Vagina (tissue), 2 donors: ENCODE measurements at regions not wholly inside any gene's neighbourhood (a gene's known extent, or its start where the extent isn't known, plus 50 kb on each side); places are given as distances from the start of the nearest gene placed in this dataset.

ENCODE experiments used
- DNase-seq, 2 donors: peaks; one replicate each; pipeline ENCODE4 v3.0.0-alpha.2; 2017; ENCODE audit errors: extremely low spot score in 2 of 2
- H3K27ac ChIP-seq: fragments of 200-600 bp; sonication (generic); one replicate; pipeline ENCODE4 v1.5.1; 2019
- H3K27me3 ChIP-seq: fragments of 200-600 bp; sonication (generic); one replicate; pipeline ENCODE4 v1.5.1; 2019
- H3K36me3 ChIP-seq, 2 donors: fragments of 200-600 bp; sonication (generic); one replicate each; pipeline ENCODE4 v1.5.1; 2017 to 2019
- H3K4me1 ChIP-seq: fragments of 200-600 bp; sonication (generic); one replicate; pipeline ENCODE4 v1.5.1; 2019
- H3K4me3 ChIP-seq, 2 donors: fragments of 200-600 bp; sonication (generic); 1 replicate in 1 of 2; 2 replicates in 1 of 2; pipeline ENCODE4 v1.5.1; 2016 to 2019
- H3K9me3 ChIP-seq: fragments of 200-600 bp; sonication (generic); one replicate; pipeline ENCODE4 v1.5.1; 2019
- POLR2A ChIP-seq, 2 donors: fragments of 450-650 bp; IDR thresholded peaks; one replicate each; pipeline ENCODE4 v1.6.1; 2017; ENCODE audit warnings: antibody characterized with exemption in 2 of 2, mild to moderate bottlenecking in 2 of 2, moderate library complexity in 2 of 2
- POLR2AphosphoS5 ChIP-seq, 2 donors: sonication (generic); formaldehyde crosslinking; IDR thresholded peaks; one replicate each; pipeline ENCODE4 v1.9.0; 2017; ENCODE audit warnings: antibody characterized with exemption in 2 of 2, mild to moderate bottlenecking in 2 of 2, low read depth in 1 of 2; ENCODE audit not compliant: insufficient read depth in 1 of 2
- intact Hi-C: fragments of 100-400 bp; cut with DNase I; formaldehyde crosslinking; loops from one replicate; pipeline ENCODE4 v1.15.1; 2023
- TF ChIP-seq, protein P1 (sequence below), 3 experiments: fragments of 450-650 bp in 2 of 3; fragments of 200-600 bp in 1 of 3; sonication (generic) in 1 of 3; IDR thresholded peaks; one replicate each; pipeline ENCODE4 v1.5.1; 2017 to 2019; ENCODE audit warnings: antibody characterized with exemption in 3 of 3, mild to moderate bottlenecking in 2 of 3, moderate library complexity in 2 of 3

DNA sequence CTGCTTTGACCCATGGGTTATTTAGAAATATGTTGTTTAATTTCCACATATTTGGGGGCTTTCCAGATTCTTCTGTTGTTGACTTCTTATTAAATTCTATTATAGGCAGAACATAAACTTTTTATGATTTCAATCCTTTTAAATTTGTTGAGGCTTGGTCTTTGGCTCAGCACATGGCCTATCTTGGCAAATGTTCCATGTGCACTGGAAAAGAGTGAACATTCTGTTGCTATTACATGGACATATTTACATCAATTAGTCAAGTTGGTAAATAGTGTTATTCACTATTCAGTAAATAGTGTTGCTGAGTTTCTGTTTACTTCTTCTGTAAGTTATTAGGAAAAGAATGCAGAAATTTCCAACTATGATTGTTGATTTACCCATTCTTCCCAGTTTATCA lies 75.4 kb downstream of the ETS2 start:
- intact Hi-C loops, result no loop called here

DNA sequence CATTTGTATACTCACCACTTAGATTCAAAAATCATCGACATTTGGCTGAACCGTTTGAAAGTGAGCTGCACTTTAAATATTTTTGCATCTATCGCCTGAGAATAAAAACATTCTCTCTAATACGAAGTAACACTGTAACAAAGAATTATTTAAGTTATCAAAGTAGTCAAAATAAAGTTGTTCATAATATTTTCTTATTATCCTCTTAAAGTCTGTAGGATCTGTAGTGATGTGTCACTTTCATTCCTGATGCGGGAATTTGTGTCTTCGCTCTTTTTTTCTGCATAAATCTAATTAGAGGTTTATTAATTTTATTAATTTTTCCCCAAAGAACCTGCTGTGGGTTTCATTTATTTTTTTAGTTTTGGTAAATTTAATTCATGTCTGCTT lies 74.8 kb downstream of the ETS2 start:
- Histone ChIP-seq H3K27ac (no peak overlapping the region), H3K4me1 (no peaks in the 10 kb centered on the region), H3K9me3 (no peaks in the 10 kb centered on the region), H3K36me3 (no peaks in the 10 kb centered on the region), H3K27me3 (no peaks in the 10 kb centered on the region), H3K4me3 (no peak overlapping the region)
- no peak for TF ChIP-seq POLR2AphosphoS5 (IDR thresholded peaks at IDR 0.05; ENCODE audit: insufficient read depth in 1 of 2, low read depth in 1 of 2)
- TF ChIP-seq, protein P1, sequence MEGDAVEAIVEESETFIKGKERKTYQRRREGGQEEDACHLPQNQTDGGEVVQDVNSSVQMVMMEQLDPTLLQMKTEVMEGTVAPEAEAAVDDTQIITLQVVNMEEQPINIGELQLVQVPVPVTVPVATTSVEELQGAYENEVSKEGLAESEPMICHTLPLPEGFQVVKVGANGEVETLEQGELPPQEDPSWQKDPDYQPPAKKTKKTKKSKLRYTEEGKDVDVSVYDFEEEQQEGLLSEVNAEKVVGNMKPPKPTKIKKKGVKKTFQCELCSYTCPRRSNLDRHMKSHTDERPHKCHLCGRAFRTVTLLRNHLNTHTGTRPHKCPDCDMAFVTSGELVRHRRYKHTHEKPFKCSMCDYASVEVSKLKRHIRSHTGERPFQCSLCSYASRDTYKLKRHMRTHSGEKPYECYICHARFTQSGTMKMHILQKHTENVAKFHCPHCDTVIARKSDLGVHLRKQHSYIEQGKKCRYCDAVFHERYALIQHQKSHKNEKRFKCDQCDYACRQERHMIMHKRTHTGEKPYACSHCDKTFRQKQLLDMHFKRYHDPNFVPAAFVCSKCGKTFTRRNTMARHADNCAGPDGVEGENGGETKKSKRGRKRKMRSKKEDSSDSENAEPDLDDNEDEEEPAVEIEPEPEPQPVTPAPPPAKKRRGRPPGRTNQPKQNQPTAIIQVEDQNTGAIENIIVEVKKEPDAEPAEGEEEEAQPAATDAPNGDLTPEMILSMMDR (IDR thresholded peaks at IDR 0.05), result no peak
- no peak for TF ChIP-seq POLR2A (IDR thresholded peaks at IDR 0.05)
- intact Hi-C loops, result no loop called here
- no peak for DNase-seq

More for the DNA sequence above, 75.4 kb downstream of the ETS2 start:
- no peaks in the 10 kb centered on the region for H3K36me3 ChIP-seq
- no peak overlapping the region for H3K27ac ChIP-seq
- TF ChIP-seq POLR2A (IDR thresholded peaks at IDR 0.05) (no peak), POLR2AphosphoS5 (IDR thresholded peaks at IDR 0.05; ENCODE audit: insufficient read depth in 1 of 2, low read depth in 1 of 2) (no peak)
- TF ChIP-seq, protein P1 (IDR thresholded peaks at IDR 0.05), result no peak
- no peak overlapping the region for H3K4me3 ChIP-seq
- no peak for DNase-seq
- no peaks in the 10 kb centered on the region for H3K27me3 ChIP-seq
- H3K9me3 ChIP-seq, result no peaks in the 10 kb centered on the region
- H3K4me1 ChIP-seq, result no peaks in the 10 kb centered on the region

DNA sequence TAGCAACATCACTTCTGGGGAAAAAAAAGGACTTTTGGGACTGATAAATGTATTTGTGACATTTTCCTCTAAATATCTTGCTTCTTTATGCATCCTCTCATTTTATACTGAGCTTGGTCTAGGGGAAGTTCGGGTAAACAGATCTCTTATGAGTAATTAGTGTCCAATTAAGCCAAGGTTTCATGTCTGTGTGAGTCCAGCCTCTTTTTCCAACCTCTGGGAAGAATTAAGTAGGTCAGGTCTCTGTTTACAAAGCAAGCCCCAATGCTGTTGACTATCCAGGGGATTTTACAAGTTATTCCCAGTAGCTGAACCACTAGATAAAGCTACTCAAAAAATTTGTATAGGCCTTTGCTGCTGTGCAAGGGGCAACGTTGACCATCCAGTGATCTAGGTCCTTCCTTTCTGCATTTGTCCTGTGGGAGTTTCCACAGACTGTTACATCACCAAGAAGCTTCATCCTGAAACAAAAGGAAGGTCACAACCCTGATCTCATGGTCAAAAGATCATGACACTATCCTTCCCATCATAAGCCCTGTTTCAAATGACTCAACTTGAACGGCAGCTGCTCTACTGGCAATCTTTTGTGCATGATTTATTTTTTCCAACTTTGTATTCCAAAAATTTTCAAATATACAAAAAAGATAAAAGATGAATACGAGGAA lies 74.3 kb downstream of the ETS2 start:
- H3K9me3 ChIP-seq, result no peaks in the 10 kb centered on the region
- intact Hi-C loops, result no loop called here
- no peaks in the 10 kb centered on the region for H3K36me3 ChIP-seq
- TF ChIP-seq, protein P1 (IDR thresholded peaks at IDR 0.05), result no peak
- TF ChIP-seq POLR2AphosphoS5 (IDR thresholded peaks at IDR 0.05; ENCODE audit: insufficient read depth in 1 of 2, low read depth in 1 of 2) (no peak), POLR2A (IDR thresholded peaks at IDR 0.05) (no peak)
- H3K4me3 ChIP-seq, result no peak overlapping the region
- no peaks in the 10 kb centered on the region for H3K4me1 ChIP-seq
- no peak for DNase-seq
- H3K27me3 ChIP-seq, result no peaks in the 10 kb centered on the region
- no peak overlapping the region for H3K27ac ChIP-seq

DNA sequence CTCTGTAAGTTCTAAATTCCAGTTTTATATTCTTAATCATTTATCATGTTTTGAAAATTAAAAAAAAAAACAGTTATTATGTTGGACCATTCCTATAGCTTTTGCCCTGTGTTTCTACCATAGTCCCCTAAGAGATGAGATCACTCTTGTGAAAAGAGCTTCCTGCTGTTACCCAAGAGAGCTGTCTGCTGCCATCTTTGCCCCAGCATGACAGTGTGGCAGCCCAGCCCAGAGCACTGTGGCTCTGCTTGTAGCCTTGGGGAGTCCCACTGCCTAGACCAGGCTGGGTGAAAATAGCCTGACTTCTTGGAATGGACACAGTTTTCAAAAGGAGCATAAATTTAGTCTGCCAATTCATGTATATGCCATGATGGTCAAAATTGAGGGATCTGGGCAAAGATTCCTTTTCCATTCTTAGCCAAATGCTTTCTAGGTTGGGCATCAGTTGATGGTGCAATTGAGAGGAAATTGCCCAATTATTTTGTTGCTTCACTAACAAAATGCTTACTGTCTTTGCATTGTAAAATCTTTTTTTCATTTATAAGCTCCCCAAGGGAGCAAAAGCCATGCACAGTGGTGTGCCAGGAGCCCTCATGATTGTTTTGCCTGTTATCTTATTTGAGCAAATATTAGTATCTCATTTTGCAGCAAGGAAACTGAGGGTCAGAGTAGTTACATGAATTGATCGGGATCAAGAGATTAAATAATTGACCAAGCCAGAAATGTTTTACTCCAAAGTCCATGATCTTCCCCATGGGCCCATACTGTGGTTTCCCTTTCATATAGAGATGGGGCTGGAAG lies 72.8 kb downstream of the ETS2 start:
- TF ChIP-seq POLR2A (IDR thresholded peaks at IDR 0.05) (no peak), POLR2AphosphoS5 (IDR thresholded peaks at IDR 0.05; ENCODE audit: insufficient read depth in 1 of 2, low read depth in 1 of 2) (no peak)
- TF ChIP-seq, protein P1 (IDR thresholded peaks at IDR 0.05), result no peak
- H3K4me3 ChIP-seq, result no peak overlapping the region
- H3K4me1 ChIP-seq, result no peaks in the 10 kb centered on the region
- intact Hi-C loops, result no loop called here
- H3K27ac ChIP-seq, result no peak overlapping the region
- H3K36me3 ChIP-seq, result no peaks in the 10 kb centered on the region
- DNase-seq, result no peak
- no peaks in the 10 kb centered on the region for H3K9me3 ChIP-seq
- H3K27me3 ChIP-seq, result no peaks in the 10 kb centered on the region
